Progenitor cell of endocrine pancreas (in vitro differentiated cells): ENCODE measurements at regions not wholly inside any gene's neighbourhood (a gene's known extent, or its start where the extent isn't known, plus 50 kb on each side); places are given as distances from the start of the nearest gene placed in this dataset.

ENCODE experiments used
- DNase-seq: peaks from one replicate; pipeline ENCODE4 v3.0.0; 2021; ENCODE audit warnings: low spot score; ENCODE audit not compliant: unreplicated experiment
- H3K27ac Mint-ChIP-seq: 2 replicates; pipeline ENCODE4 v1.8.0; 2021; ENCODE audit warnings: mild to moderate bottlenecking, moderate library complexity, mixed read lengths
- H3K27me3 Mint-ChIP-seq: 2 replicates; pipeline ENCODE4 v1.8.0; 2021; ENCODE audit warnings: mixed read lengths
- H3K36me3 Mint-ChIP-seq: 2 replicates; pipeline ENCODE4 v1.8.0; 2022; ENCODE audit warnings: mixed read lengths; ENCODE audit not compliant: insufficient read depth
- H3K4me1 Mint-ChIP-seq: 2 replicates; pipeline ENCODE4 v1.8.0; 2021; ENCODE audit warnings: low read depth, mixed read lengths
- H3K4me3 Mint-ChIP-seq: 2 replicates; pipeline ENCODE4 v1.8.0; 2021; ENCODE audit warnings: low read depth, mild to moderate bottlenecking, moderate library complexity, mixed read lengths
- H3K9me3 Mint-ChIP-seq: 2 replicates; pipeline ENCODE4 v1.8.0; 2021; ENCODE audit warnings: low read depth, mixed read lengths
- TF ChIP-seq, protein P1 (sequence below): fragments of 200-600 bp; sonication (generic); IDR thresholded peaks from one replicate; pipeline ENCODE4 v1.5.0; 2021; ENCODE audit warnings: antibody characterized with exemption, mild to moderate bottlenecking; ENCODE audit not compliant: unreplicated experiment

GRCh38 chr7:111666260-111666659 lies 104.0 kb upstream of the IMMP2L start:
- peaks cover 4% of the 10 kb centered on the region for H3K9me3 Mint-ChIP-seq
- no peaks in the 10 kb centered on the region for H3K36me3 Mint-ChIP-seq
- no peak for DNase-seq
- no peak overlapping the region for H3K27ac Mint-ChIP-seq
- H3K27me3 Mint-ChIP-seq = peaks cover 3% of the 10 kb centered on the region
- H3K4me3 Mint-ChIP-seq = no peak overlapping the region
- no peaks in the 10 kb centered on the region for H3K4me1 Mint-ChIP-seq
- TF ChIP-seq, protein P1, sequence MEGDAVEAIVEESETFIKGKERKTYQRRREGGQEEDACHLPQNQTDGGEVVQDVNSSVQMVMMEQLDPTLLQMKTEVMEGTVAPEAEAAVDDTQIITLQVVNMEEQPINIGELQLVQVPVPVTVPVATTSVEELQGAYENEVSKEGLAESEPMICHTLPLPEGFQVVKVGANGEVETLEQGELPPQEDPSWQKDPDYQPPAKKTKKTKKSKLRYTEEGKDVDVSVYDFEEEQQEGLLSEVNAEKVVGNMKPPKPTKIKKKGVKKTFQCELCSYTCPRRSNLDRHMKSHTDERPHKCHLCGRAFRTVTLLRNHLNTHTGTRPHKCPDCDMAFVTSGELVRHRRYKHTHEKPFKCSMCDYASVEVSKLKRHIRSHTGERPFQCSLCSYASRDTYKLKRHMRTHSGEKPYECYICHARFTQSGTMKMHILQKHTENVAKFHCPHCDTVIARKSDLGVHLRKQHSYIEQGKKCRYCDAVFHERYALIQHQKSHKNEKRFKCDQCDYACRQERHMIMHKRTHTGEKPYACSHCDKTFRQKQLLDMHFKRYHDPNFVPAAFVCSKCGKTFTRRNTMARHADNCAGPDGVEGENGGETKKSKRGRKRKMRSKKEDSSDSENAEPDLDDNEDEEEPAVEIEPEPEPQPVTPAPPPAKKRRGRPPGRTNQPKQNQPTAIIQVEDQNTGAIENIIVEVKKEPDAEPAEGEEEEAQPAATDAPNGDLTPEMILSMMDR = no peak

DNA sequence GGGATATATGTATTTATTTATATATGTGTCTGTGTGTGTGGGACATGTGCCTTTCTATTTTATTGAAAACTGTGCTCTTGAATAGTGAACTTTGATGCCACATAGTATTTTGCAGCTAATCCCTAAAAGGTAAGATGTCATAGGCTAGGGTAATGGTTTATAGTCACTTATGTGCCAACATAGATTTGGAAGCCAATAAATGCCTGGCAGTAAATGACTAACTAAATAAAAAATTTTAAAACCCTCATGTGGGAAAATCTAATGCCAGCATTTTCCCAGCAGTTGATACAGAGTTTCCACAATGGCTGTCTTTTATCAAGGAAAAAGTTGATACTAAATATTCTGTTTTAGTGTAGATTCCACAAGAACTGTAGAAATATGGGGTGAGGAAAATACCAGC lies 101.5 kb upstream of the IMMP2L start:
- peaks cover 3% of the 10 kb centered on the region for H3K27me3 Mint-ChIP-seq
- no peak for DNase-seq
- no peak overlapping the region for H3K4me3 Mint-ChIP-seq
- H3K27ac Mint-ChIP-seq = no peak overlapping the region
- peaks cover 10% of the 10 kb centered on the region for H3K9me3 Mint-ChIP-seq
- TF ChIP-seq, protein P1 = no peak
- no peaks in the 10 kb centered on the region for H3K36me3 Mint-ChIP-seq
- H3K4me1 Mint-ChIP-seq = peaks cover 9% of the 10 kb centered on the region

DNA sequence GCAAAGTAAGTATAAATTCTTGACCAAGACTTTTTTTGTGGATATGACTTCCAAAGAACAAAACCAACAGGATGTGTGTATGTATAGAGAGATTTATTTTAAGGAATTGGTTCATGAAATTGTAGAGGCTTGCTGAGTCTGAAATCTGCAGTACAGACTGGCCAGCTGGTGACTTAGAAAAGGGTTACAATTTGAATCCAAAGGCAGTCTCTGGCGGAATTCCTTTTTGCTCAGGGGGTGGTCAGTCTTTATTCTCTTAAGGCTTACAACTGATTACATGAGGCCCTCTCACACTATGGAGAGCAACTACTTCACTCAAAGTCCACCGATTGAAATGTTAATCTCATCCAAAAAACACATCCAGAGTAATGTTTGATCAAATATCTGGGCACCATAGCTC lies 100.1 kb upstream of the IMMP2L start:
- Mint-ChIP-seq H3K36me3 (no peaks in the 10 kb centered on the region), H3K4me1 (peaks cover 14% of the 10 kb centered on the region), H3K27ac (no peak overlapping the region), H3K4me3 (no peak overlapping the region), H3K9me3 (peaks cover 11% of the 10 kb centered on the region), H3K27me3 (peaks cover 3% of the 10 kb centered on the region)
- TF ChIP-seq, protein P1 = no peak
- DNase-seq = no peak

DNA sequence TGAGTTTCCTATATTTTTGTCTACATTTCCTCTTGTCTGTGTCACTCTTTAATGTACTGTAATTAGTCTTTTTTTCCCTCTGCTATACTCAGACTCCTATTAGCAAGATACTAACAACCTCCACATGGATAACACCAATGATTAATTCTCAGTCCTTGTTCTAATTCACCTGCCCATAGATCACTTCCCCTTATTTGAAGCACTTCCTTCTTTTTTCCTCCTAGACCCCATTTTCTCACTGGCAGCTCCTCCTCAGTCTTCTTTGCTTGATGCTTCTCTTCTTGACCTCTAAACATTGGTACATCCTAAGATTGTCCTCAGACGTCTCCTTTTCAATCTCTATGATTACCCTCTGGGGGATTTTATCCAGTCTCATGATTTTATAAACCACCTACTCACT lies 98.2 kb upstream of the IMMP2L start:
- Mint-ChIP-seq H3K4me1 (peaks cover 17% of the 10 kb centered on the region), H3K36me3 (no peaks in the 10 kb centered on the region), H3K27ac (no peak overlapping the region), H3K4me3 (no peak overlapping the region), H3K9me3 (peaks cover 13% of the 10 kb centered on the region), H3K27me3 (peaks cover 5% of the 10 kb centered on the region)
- DNase-seq = no peak
- TF ChIP-seq, protein P1 = no peak

DNA sequence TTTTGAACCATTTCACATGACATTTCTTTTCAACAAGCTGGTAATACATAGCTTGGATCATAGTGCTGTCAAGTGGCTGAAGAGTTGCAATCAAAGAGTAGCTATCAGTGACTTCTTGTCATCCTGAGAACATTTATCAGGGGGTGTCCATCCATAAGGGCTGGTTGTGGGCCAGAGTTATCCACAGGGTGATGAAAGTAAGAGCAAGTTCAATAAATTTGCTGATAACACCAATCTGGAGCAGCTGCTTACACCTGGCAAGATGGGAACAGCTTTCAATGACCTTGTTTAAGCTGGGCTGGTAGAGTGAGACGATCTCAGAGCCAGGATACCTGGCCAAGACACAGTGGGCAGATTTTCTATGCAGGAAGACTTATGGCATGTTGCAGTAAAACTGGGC lies 96.3 kb upstream of the IMMP2L start:
- H3K27me3 Mint-ChIP-seq = peaks cover 7% of the 10 kb centered on the region
- H3K4me1 Mint-ChIP-seq = peaks cover 17% of the 10 kb centered on the region
- no peak overlapping the region for H3K27ac Mint-ChIP-seq
- no peaks in the 10 kb centered on the region for H3K36me3 Mint-ChIP-seq
- peaks cover 18% of the 10 kb centered on the region for H3K9me3 Mint-ChIP-seq
- no peak overlapping the region for H3K4me3 Mint-ChIP-seq
- no peak for DNase-seq
- TF ChIP-seq, protein P1 = no peak

DNA sequence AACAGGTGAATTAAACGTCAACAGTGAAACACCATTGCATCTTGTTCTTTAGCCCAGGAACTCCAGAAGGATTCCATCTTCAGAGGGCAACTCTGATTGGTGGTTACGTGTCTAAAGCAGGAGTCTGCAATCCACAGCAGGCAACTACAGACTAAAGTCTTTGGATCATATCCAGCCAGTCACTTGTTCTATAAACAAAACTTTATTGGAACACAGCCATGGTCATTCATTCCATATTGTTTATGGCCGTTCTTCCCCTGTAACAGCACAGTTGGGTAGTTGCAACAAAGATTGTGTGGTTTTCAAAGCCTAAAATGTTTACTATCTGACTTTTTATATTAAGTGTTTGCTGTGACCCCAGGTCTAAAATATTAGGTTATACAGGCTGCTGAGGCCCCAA lies 94.7 kb upstream of the IMMP2L start:
- H3K9me3 Mint-ChIP-seq = peaks cover 23% of the 10 kb centered on the region
- no peak for DNase-seq
- no peaks in the 10 kb centered on the region for H3K36me3 Mint-ChIP-seq
- peaks cover 17% of the 10 kb centered on the region for H3K4me1 Mint-ChIP-seq
- peaks cover 7% of the 10 kb centered on the region for H3K27me3 Mint-ChIP-seq
- no peak overlapping the region for H3K4me3 Mint-ChIP-seq
- TF ChIP-seq, protein P1 = no peak
- H3K27ac Mint-ChIP-seq = no peak overlapping the region
